PC-9 (cell line): ENCODE measurements at regions not wholly inside any gene's neighbourhood (a gene's known extent, or its start where the extent isn't known, plus 50 kb on each side); places are given as distances from the start of the nearest gene placed in this dataset.

Source experiments
- BruUV-seq: library from RNA; stranded (reverse); fragments of 400-500 nt; replicated peaks from 2 replicates; lab custom pipeline; 2021; lab: Mats Ljungman, UMichigan
- CTCF ChIA-PET: fragments of 300-600 bp; sonication (Branson Sonifier 250); formaldehyde crosslinking; loops from one replicate; lab custom pipeline; 2022; ENCODE audit warnings: antibody characterized with exemption; lab: Charles Lee
- POLR2A ChIA-PET: fragments of 300-600 bp; sonication (Branson Sonifier 250); formaldehyde crosslinking; loops from one replicate; lab custom pipeline; 2022; ENCODE audit warnings: antibody characterized with exemption; ENCODE audit not compliant: unreplicated experiment; lab: Charles Lee
- DNase-seq, 2 experiments: peaks; one replicate each; pipeline versions ENCODE4 v3.0.0 to v3.0.0-alpha.2; 2015 to 2022; ENCODE audit warnings: mixed read lengths in 1 of 2
- H2AFZ ChIP-seq: fragments of 200-600 bp; sonication (generic); 2 replicates; pipeline ENCODE4 v1.8.1; 2017; ENCODE audit warnings: antibody characterized with exemption
- H3F3A ChIP-seq: fragments of 200-600 bp; sonication (generic); 2 replicates; pipeline ENCODE4 v1.8.1; 2017; ENCODE audit warnings: antibody characterized with exemption, mild to moderate bottlenecking, low read depth; ENCODE audit not compliant: insufficient read depth
- H3K27ac ChIP-seq: fragments of 200-600 bp; sonication (generic); 2 replicates; pipeline ENCODE4 v1.6.1; 2016; ENCODE audit warnings: mixed run types
- H3K27me3 ChIP-seq: fragments of 200-600 bp; sonication (generic); 2 replicates; pipeline ENCODE4 v1.6.1; 2016; ENCODE audit warnings: low read depth, mixed run types; ENCODE audit not compliant: insufficient read depth
- H3K36me3 ChIP-seq: fragments of 200-600 bp; sonication (generic); 2 replicates; pipeline ENCODE4 v1.6.1; 2016; ENCODE audit warnings: low read depth, mixed run types
- H3K4me1 ChIP-seq: fragments of 200-600 bp; sonication (generic); replicated peaks from 2 replicates; pipeline ENCODE4 v1.6.1; 2016; ENCODE audit warnings: mixed run types; ENCODE audit not compliant: insufficient read depth
- H3K4me2 ChIP-seq: fragments of 200-600 bp; sonication (generic); 2 replicates; pipeline ENCODE4 v1.6.1; 2017; ENCODE audit warnings: mixed run types
- H3K4me3 ChIP-seq: fragments of 200-600 bp; sonication (generic); 2 replicates; pipeline ENCODE4 v1.6.1; 2016; ENCODE audit warnings: mixed run types
- H3K79me2 ChIP-seq: fragments of 200-600 bp; sonication (generic); 2 replicates; pipeline ENCODE4 v1.6.1; 2017; ENCODE audit warnings: low read depth, mixed run types
- H3K9me2 ChIP-seq: fragments of 200-600 bp; sonication (generic); 2 replicates; pipeline ENCODE4 v1.8.1; 2017; ENCODE audit warnings: mild to moderate bottlenecking; ENCODE audit not compliant: insufficient read depth
- H3K9me3 ChIP-seq: fragments of 200-600 bp; sonication (generic); 2 replicates; pipeline ENCODE4 v1.8.1; 2016; ENCODE audit warnings: low read depth; ENCODE audit not compliant: insufficient read depth
- H4K20me1 ChIP-seq: fragments of 200-600 bp; sonication (generic); 2 replicates; pipeline ENCODE4 v1.8.1; 2017; ENCODE audit not compliant: insufficient read depth
- EZH2 ChIP-seq: fragments of 200-600 bp; sonication (generic); IDR thresholded peaks from 2 replicates; pipeline ENCODE4 v1.8.0; 2017; ENCODE audit warnings: antibody characterized with exemption, low read depth
- intact Hi-C: fragments of 100-400 bp; cut with micrococcal nuclease; formaldehyde crosslinking; loops from one replicate; pipeline ENCODE4 v1.10.0; 2022; ENCODE audit not compliant: unreplicated experiment
- TF ChIP-seq, protein P1 (sequence below): fragments of 200-600 bp; sonication (generic); conservative IDR thresholded peaks from 2 replicates; pipeline ENCODE4 v1.6.1; 2017; ENCODE audit warnings: mixed run types, antibody characterized with exemption, mild to moderate bottlenecking, moderate library complexity

GRCh38 chr5:168086746-168087145 lies 204.7 kb upstream of the WWC1 start:
- no TSS peak for BruUV-seq
- Histone ChIP-seq H3K27ac (no peak overlapping the region), H3K27me3 (peaks cover 39% of the 10 kb centered on the region), H3K9me3 (no peaks in the 10 kb centered on the region; the same call in 1 of the 2 replicates), H3K4me2 (no peak overlapping the region), H3K36me3 (no peaks in the 10 kb centered on the region), H3K4me1 (no peaks in the 10 kb centered on the region), H4K20me1 (no peaks in the 10 kb centered on the region), H3K4me3 (no peak overlapping the region), H3K9me2 (no peaks in the 10 kb centered on the region), H3F3A (no peaks in the 10 kb centered on the region), H3K79me2 (no peaks in the 10 kb centered on the region), H2AFZ (no peak overlapping the region)
- POLR2A ChIA-PET: no interaction called here
- CTCF ChIA-PET: no interaction called here
- no peak for DNase-seq
- intact Hi-C loops: no loop called here
- no peak for TF ChIP-seq EZH2
- TF ChIP-seq, protein P1, sequence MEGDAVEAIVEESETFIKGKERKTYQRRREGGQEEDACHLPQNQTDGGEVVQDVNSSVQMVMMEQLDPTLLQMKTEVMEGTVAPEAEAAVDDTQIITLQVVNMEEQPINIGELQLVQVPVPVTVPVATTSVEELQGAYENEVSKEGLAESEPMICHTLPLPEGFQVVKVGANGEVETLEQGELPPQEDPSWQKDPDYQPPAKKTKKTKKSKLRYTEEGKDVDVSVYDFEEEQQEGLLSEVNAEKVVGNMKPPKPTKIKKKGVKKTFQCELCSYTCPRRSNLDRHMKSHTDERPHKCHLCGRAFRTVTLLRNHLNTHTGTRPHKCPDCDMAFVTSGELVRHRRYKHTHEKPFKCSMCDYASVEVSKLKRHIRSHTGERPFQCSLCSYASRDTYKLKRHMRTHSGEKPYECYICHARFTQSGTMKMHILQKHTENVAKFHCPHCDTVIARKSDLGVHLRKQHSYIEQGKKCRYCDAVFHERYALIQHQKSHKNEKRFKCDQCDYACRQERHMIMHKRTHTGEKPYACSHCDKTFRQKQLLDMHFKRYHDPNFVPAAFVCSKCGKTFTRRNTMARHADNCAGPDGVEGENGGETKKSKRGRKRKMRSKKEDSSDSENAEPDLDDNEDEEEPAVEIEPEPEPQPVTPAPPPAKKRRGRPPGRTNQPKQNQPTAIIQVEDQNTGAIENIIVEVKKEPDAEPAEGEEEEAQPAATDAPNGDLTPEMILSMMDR: no peak

DNA sequence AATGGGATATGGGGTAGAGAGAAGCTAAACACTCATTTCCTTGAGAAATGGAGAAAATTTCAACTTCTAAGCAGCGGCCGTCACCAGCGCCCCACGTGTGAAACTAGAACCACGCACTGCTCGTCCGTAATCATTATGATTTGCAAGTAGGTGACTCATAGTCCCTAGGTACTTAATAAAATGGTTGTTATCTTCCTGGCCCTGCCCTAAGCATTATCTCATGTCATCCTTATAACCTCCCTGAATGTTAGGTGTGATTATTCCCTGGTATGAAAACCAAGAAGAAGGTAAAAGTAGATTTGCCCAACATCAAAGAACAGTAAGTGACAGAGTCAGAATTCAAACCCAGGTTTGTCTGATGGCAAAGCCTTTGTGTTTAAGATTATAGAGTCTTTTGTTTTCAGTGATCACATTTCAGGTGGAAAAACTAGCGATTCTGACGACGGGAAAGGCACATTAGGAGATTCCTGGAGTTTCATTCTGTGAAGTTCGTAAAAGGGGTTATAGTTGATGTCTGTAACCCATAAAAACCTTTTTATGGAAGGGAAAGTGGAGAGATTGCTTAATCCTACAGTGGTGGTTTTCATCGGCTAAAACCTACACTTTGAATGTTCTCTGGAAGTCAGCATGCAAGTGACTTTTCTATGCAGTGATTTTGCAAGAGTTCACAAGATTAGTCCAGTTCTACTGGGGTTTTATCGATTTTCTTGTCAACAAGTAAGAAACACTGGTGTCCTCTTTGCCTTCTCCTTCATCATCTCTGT lies 202.9 kb upstream of the WWC1 start:
- no peak for DNase-seq
- no peaks in the 10 kb centered on the region for H3K36me3 ChIP-seq
- H3K27ac ChIP-seq: no peak overlapping the region
- no peaks in the 10 kb centered on the region for H3K79me2 ChIP-seq
- H2AFZ ChIP-seq: no peak overlapping the region
- CTCF ChIA-PET: no interaction called here
- no peak overlapping the region for H3K4me2 ChIP-seq
- no peak overlapping the region for H3K4me3 ChIP-seq
- BruUV-seq: no TSS peak
- POLR2A ChIA-PET: no interaction called here
- intact Hi-C loops: no loop called here
- 0 out of 2 replicates have a peak, but pooled peaks have one; percentile 52 for TF ChIP-seq EZH2
- TF ChIP-seq, protein P1: no peak
- H3K4me1 ChIP-seq: no peaks in the 10 kb centered on the region
- H4K20me1 ChIP-seq: no peaks in the 10 kb centered on the region
- no peaks in the 10 kb centered on the region for H3F3A ChIP-seq
- no peaks in the 10 kb centered on the region for H3K9me2 ChIP-seq
- peaks cover 45% of the 10 kb centered on the region for H3K27me3 ChIP-seq
- no peaks in the 10 kb centered on the region; the same call in 1 of the 2 replicates for H3K9me3 ChIP-seq

DNA sequence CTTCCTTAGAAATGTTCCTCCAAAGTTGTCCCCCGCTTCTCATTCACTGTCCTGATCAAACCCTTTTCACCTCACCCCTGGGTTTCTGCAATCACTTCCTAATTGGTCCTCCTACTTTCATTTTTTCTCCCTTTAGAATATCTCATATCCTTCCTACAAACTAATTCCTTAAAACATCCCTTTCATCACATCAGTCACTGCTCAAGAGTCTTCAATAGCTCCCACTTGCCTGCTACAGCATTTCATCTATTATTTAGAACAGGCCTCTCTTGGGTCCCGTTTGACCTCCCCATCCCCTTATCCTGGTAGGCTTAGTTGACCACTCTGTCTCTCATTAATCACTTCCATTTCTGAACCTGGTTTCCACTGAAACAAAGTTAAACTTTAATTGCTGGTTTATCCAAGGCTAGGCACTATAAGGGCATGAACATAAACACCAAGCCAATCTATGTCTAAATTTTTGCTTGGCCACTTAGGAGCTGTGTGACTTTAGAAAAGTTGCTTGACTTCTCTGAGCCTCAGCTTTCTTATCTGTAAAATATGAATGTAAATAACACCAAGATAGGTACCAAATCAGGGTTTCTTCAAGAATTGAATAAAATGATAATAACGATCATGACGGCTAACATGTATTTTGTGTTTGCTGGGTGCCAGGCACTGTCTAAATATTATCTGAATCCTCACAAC lies 202.1 kb upstream of the WWC1 start:
- POLR2A ChIA-PET: no interaction called here

More for the DNA sequence above, 202.1 kb upstream of the WWC1 start:
- Histone ChIP-seq H2AFZ (no peak overlapping the region), H3K36me3 (no peaks in the 10 kb centered on the region), H3K9me2 (no peaks in the 10 kb centered on the region), H3K9me3 (no peaks in the 10 kb centered on the region), H3K27me3 (peaks cover 45% of the 10 kb centered on the region), H3K4me1 (no peaks in the 10 kb centered on the region), H4K20me1 (no peaks in the 10 kb centered on the region), H3F3A (no peaks in the 10 kb centered on the region), H3K4me3 (no peak overlapping the region), H3K79me2 (no peaks in the 10 kb centered on the region), H3K27ac (no peak overlapping the region), H3K4me2 (no peak overlapping the region)
- intact Hi-C loops: no loop called here
- no peak for DNase-seq
- CTCF ChIA-PET: no interaction called here
- TF ChIP-seq, protein P1: no peak
- TF ChIP-seq EZH2: no peak
- no TSS peak for BruUV-seq
